ENCODE measurements at regions not wholly inside any gene's neighbourhood (a gene's known extent, or its start where the extent isn't known, plus 50 kb on each side); places are given as distances from the start of the nearest gene placed in this dataset.
"Not testable (repeated sequence)": the region's sequence is repeated elsewhere in the genome, so short reads cannot be mapped to it uniquely, and the experiment has no call there.

- H3K4me1 ChIP-seq (ENCODE audit: control insufficient read depth, insufficient read depth, low read length) = no peaks in the 10 kb centered on the region
Measured at GRCh38 chr5:115720888-115721287, 95.1 kb upstream of the TMED7 start.

GRCh38 chr5:115718927-115719326, 93.1 kb upstream of the TMED7 start:
- no peaks in the 10 kb centered on the region for H3K4me1 ChIP-seq (ENCODE audit: control insufficient read depth, insufficient read depth, low read length)
- H3K9me3 ChIP-seq (ENCODE audit: control insufficient read depth, insufficient read depth, low read length) = no peaks in the 10 kb centered on the region
- H3K9ac ChIP-seq (ENCODE audit: low read depth, low read length) = no peak overlapping the region
- H3K4me3 ChIP-seq (ENCODE audit: low read depth, low read length) = no peak overlapping the region
- H3K27me3 ChIP-seq (ENCODE audit: control insufficient read depth, insufficient read depth, low read length) = no peaks in the 10 kb centered on the region
- H3K36me3 ChIP-seq (ENCODE audit: control insufficient read depth, insufficient read depth, low read length) = no peaks in the 10 kb centered on the region

More at GRCh38 chr5:115720888-115721287, 95.1 kb upstream of the TMED7 start:
- Histone ChIP-seq H3K4me3 (ENCODE audit: low read depth, low read length) (no peak overlapping the region), H3K9ac (ENCODE audit: low read depth, low read length) (no peak overlapping the region), H3K36me3 (ENCODE audit: control insufficient read depth, insufficient read depth, low read length) (no peaks in the 10 kb centered on the region), H3K9me3 (ENCODE audit: control insufficient read depth, insufficient read depth, low read length) (no peaks in the 10 kb centered on the region), H3K27me3 (ENCODE audit: control insufficient read depth, insufficient read depth, low read length) (no peaks in the 10 kb centered on the region)

- H3K4me3 ChIP-seq (ENCODE audit: low read depth, low read length) = no peak overlapping the region
- no peak overlapping the region for H3K9ac ChIP-seq (ENCODE audit: low read depth, low read length)
- H3K9me3 ChIP-seq (ENCODE audit: control insufficient read depth, insufficient read depth, low read length) = peaks cover 4% of the 10 kb centered on the region
- H3K36me3 ChIP-seq (ENCODE audit: control insufficient read depth, insufficient read depth, low read length) = no peaks in the 10 kb centered on the region
- H3K27me3 ChIP-seq (ENCODE audit: control insufficient read depth, insufficient read depth, low read length) = no peaks in the 10 kb centered on the region
- no peaks in the 10 kb centered on the region for H3K4me1 ChIP-seq (ENCODE audit: control insufficient read depth, insufficient read depth, low read length)
Measured at GRCh38 chr5:115713408-115713807, 87.6 kb upstream of the TMED7 start.

- no peaks in the 10 kb centered on the region for H3K4me1 ChIP-seq (ENCODE audit: control insufficient read depth, insufficient read depth, low read length)
- H3K27me3 ChIP-seq (ENCODE audit: control insufficient read depth, insufficient read depth, low read length) = no peaks in the 10 kb centered on the region
- no peak overlapping the region for H3K9ac ChIP-seq (ENCODE audit: low read depth, low read length)
- peaks cover 4% of the 10 kb centered on the region for H3K9me3 ChIP-seq (ENCODE audit: control insufficient read depth, insufficient read depth, low read length)
- no peaks in the 10 kb centered on the region for H3K36me3 ChIP-seq (ENCODE audit: control insufficient read depth, insufficient read depth, low read length)
- no peak overlapping the region for H3K4me3 ChIP-seq (ENCODE audit: low read depth, low read length)
Measured at GRCh38 chr5:115709585-115709984, 83.7 kb upstream of the TMED7 start.

GRCh38 chr5:115708819-115709477, 83.1 kb upstream of the TMED7 start:
- no peak overlapping the region for H3K9ac ChIP-seq (ENCODE audit: low read depth, low read length)
- no peaks in the 10 kb centered on the region for H3K36me3 ChIP-seq (ENCODE audit: control insufficient read depth, insufficient read depth, low read length)
- H3K27me3 ChIP-seq (ENCODE audit: control insufficient read depth, insufficient read depth, low read length) = no peaks in the 10 kb centered on the region
- no peaks in the 10 kb centered on the region for H3K4me1 ChIP-seq (ENCODE audit: control insufficient read depth, insufficient read depth, low read length)
- H3K4me3 ChIP-seq (ENCODE audit: low read depth, low read length) = no peak overlapping the region
- H3K9me3 ChIP-seq (ENCODE audit: control insufficient read depth, insufficient read depth, low read length) = peaks cover 4% of the 10 kb centered on the region

- Histone ChIP-seq H3K27me3 (ENCODE audit: control insufficient read depth, insufficient read depth, low read length) (no peaks in the 10 kb centered on the region), H3K36me3 (ENCODE audit: control insufficient read depth, insufficient read depth, low read length) (no peaks in the 10 kb centered on the region), H3K9ac (ENCODE audit: low read depth, low read length) (no peak overlapping the region), H3K4me3 (ENCODE audit: low read depth, low read length) (no peak overlapping the region), H3K9me3 (ENCODE audit: control insufficient read depth, insufficient read depth, low read length) (no peaks in the 10 kb centered on the region), H3K4me1 (ENCODE audit: control insufficient read depth, insufficient read depth, low read length) (no peaks in the 10 kb centered on the region)
Measured at GRCh38 chr5:115703514-115703913, 77.7 kb upstream of the TMED7 start.

- no peak overlapping the region for H3K4me3 ChIP-seq (ENCODE audit: low read depth, low read length)
- no peak overlapping the region for H3K9ac ChIP-seq (ENCODE audit: low read depth, low read length)
- no peaks in the 10 kb centered on the region for H3K4me1 ChIP-seq (ENCODE audit: control insufficient read depth, insufficient read depth, low read length)
- no peaks in the 10 kb centered on the region for H3K36me3 ChIP-seq (ENCODE audit: control insufficient read depth, insufficient read depth, low read length)
- H3K27me3 ChIP-seq (ENCODE audit: control insufficient read depth, insufficient read depth, low read length) = no peaks in the 10 kb centered on the region
- no peaks in the 10 kb centered on the region for H3K9me3 ChIP-seq (ENCODE audit: control insufficient read depth, insufficient read depth, low read length)
Measured at GRCh38 chr5:115702025-115702424, 76.2 kb upstream of the TMED7 start.

GRCh38 chr5:115699967-115700366, 74.1 kb upstream of the TMED7 start:
- no peaks in the 10 kb centered on the region for H3K9me3 ChIP-seq (ENCODE audit: control insufficient read depth, insufficient read depth, low read length)
- no peaks in the 10 kb centered on the region for H3K4me1 ChIP-seq (ENCODE audit: control insufficient read depth, insufficient read depth, low read length)
- no peaks in the 10 kb centered on the region for H3K36me3 ChIP-seq (ENCODE audit: control insufficient read depth, insufficient read depth, low read length)
- H3K9ac ChIP-seq (ENCODE audit: low read depth, low read length) = no peak overlapping the region
- H3K27me3 ChIP-seq (ENCODE audit: control insufficient read depth, insufficient read depth, low read length) = no peaks in the 10 kb centered on the region
- no peak overlapping the region for H3K4me3 ChIP-seq (ENCODE audit: low read depth, low read length)

GRCh38 chr5:115696141-115696650, 70.4 kb upstream of the TMED7 start:
- H3K27me3 ChIP-seq (ENCODE audit: control insufficient read depth, insufficient read depth, low read length) = no peaks in the 10 kb centered on the region
- H3K4me3 ChIP-seq (ENCODE audit: low read depth, low read length) = no peak overlapping the region
- H3K4me1 ChIP-seq (ENCODE audit: control insufficient read depth, insufficient read depth, low read length) = no peaks in the 10 kb centered on the region
- no peaks in the 10 kb centered on the region for H3K36me3 ChIP-seq (ENCODE audit: control insufficient read depth, insufficient read depth, low read length)
- H3K9ac ChIP-seq (ENCODE audit: low read depth, low read length) = no peak overlapping the region
- no peaks in the 10 kb centered on the region for H3K9me3 ChIP-seq (ENCODE audit: control insufficient read depth, insufficient read depth, low read length)

GRCh38 chr5:115695310-115695880, 69.6 kb upstream of the TMED7 start:
- no peak overlapping the region for H3K4me3 ChIP-seq (ENCODE audit: low read depth, low read length)
- no peaks in the 10 kb centered on the region for H3K4me1 ChIP-seq (ENCODE audit: control insufficient read depth, insufficient read depth, low read length)
- H3K36me3 ChIP-seq (ENCODE audit: control insufficient read depth, insufficient read depth, low read length) = no peaks in the 10 kb centered on the region
- H3K9me3 ChIP-seq (ENCODE audit: control insufficient read depth, insufficient read depth, low read length) = no peaks in the 10 kb centered on the region
- no peaks in the 10 kb centered on the region for H3K27me3 ChIP-seq (ENCODE audit: control insufficient read depth, insufficient read depth, low read length)
- H3K9ac ChIP-seq (ENCODE audit: low read depth, low read length) = no peak overlapping the region

- not testable (repeated sequence) for H3K27me3 ChIP-seq (ENCODE audit: control insufficient read depth, insufficient read depth, low read length); H3K9ac ChIP-seq (ENCODE audit: low read depth, low read length); H3K9me3 ChIP-seq (ENCODE audit: control insufficient read depth, insufficient read depth, low read length); H3K36me3 ChIP-seq (ENCODE audit: control insufficient read depth, insufficient read depth, low read length); H3K4me3 ChIP-seq (ENCODE audit: low read depth, low read length); H3K4me1 ChIP-seq (ENCODE audit: control insufficient read depth, insufficient read depth, low read length)
Measured at GRCh38 chr5:115691814-115692213, 66.0 kb upstream of the TMED7 start.

- H3K9me3 ChIP-seq (ENCODE audit: control insufficient read depth, insufficient read depth, low read length) = no peaks in the 10 kb centered on the region
- peaks cover 4% of the 10 kb centered on the region for H3K4me1 ChIP-seq (ENCODE audit: control insufficient read depth, insufficient read depth, low read length)
- no peaks in the 10 kb centered on the region for H3K36me3 ChIP-seq (ENCODE audit: control insufficient read depth, insufficient read depth, low read length)
- no peak overlapping the region for H3K4me3 ChIP-seq (ENCODE audit: low read depth, low read length)
- no peak overlapping the region for H3K9ac ChIP-seq (ENCODE audit: low read depth, low read length)
- no peaks in the 10 kb centered on the region for H3K27me3 ChIP-seq (ENCODE audit: control insufficient read depth, insufficient read depth, low read length)
Measured at GRCh38 chr5:115686738-115687074, 60.9 kb upstream of the TMED7 start.
